ENCODE measurements at regions not wholly inside any gene's neighbourhood (a gene's known extent, or its start where the extent isn't known, plus 50 kb on each side); places are given as distances from the start of the nearest gene placed in this dataset.
"Not testable (repeated sequence)": the region's sequence is repeated elsewhere in the genome, so short reads cannot be mapped to it uniquely, and the experiment has no call there.

DNA sequence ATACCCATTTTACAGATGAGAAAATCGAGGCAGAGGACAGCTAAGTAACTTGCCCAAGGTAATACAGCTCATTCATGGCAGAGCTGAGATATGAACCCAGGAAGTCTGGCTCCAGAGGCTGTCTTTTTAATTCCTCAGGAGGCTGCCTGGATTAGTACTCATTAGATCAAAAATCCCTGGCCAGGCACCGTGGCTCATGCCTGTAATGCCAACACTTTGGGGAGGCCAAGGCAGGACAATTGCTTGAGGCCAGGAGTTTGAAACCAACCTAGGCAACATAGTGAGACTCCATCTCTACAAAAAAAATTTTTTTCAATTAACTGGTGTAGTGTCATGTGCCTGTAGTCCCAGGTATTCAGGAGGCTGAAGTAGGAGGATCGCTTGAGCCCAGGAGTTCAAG is 291.4 kb downstream of the GOLGA6L6 start:
- WGBS, 2 donors, result 42 to 58% methylated on average over 3 of the region's 3 CpGs
- not testable (repeated sequence) for ATAC-seq (ENCODE audit: low FRiP score)

GRCh38 chr15:20249677-20249970 is 292.0 kb downstream of the GOLGA6L6 start:
- H3K27ac ChIP-seq (ENCODE audit: low read depth in 1 of 2, low read length in 2 of 2); ATAC-seq (ENCODE audit: low FRiP score); H3K4me3 ChIP-seq (ENCODE audit: low read length in 2 of 2); H3K36me3 ChIP-seq (ENCODE audit: control insufficient read depth in 1 of 2, insufficient read depth in 2 of 2, low read length in 1 of 2); H3K27me3 ChIP-seq (ENCODE audit: control insufficient read depth in 1 of 2, insufficient read depth in 2 of 2, low read length in 1 of 2); H3K4me1 ChIP-seq (ENCODE audit: control insufficient read depth in 1 of 2, insufficient read depth in 2 of 2, low read length in 2 of 2); intact Hi-C loops (cut with DNase I); H3K9me3 ChIP-seq (ENCODE audit: control insufficient read depth, low read length); DNase-seq: not testable (repeated sequence)
- 63 to 87% methylated on average over 2 of the region's 2 CpGs for WGBS, 2 donors

More for the DNA sequence above, 291.4 kb downstream of the GOLGA6L6 start:
- H3K36me3 ChIP-seq (ENCODE audit: control insufficient read depth in 1 of 2, insufficient read depth in 2 of 2, low read length in 1 of 2); H3K4me1 ChIP-seq (ENCODE audit: control insufficient read depth in 1 of 2, insufficient read depth in 2 of 2, low read length in 2 of 2); H3K27me3 ChIP-seq (ENCODE audit: control insufficient read depth in 1 of 2, insufficient read depth in 2 of 2, low read length in 1 of 2); H3K9me3 ChIP-seq (ENCODE audit: control insufficient read depth, low read length); intact Hi-C loops (cut with DNase I); DNase-seq; H3K27ac ChIP-seq (ENCODE audit: low read depth in 1 of 2, low read length in 2 of 2); H3K4me3 ChIP-seq (ENCODE audit: low read length in 2 of 2): not testable (repeated sequence)

GRCh38 chr15:20248434-20248833 is 293.2 kb downstream of the GOLGA6L6 start:
- DNase-seq; H3K27ac ChIP-seq (ENCODE audit: low read depth in 1 of 2, low read length in 2 of 2); H3K27me3 ChIP-seq (ENCODE audit: control insufficient read depth in 1 of 2, insufficient read depth in 2 of 2, low read length in 1 of 2); H3K4me1 ChIP-seq (ENCODE audit: control insufficient read depth in 1 of 2, insufficient read depth in 2 of 2, low read length in 2 of 2); H3K4me3 ChIP-seq (ENCODE audit: low read length in 2 of 2); H3K9me3 ChIP-seq (ENCODE audit: control insufficient read depth, low read length); intact Hi-C loops (cut with DNase I); H3K36me3 ChIP-seq (ENCODE audit: control insufficient read depth in 1 of 2, insufficient read depth in 2 of 2, low read length in 1 of 2); ATAC-seq (ENCODE audit: low FRiP score): not testable (repeated sequence)
- 85 to 91% methylated on average over 4 of the region's 4 CpGs for WGBS, 2 donors

DNA sequence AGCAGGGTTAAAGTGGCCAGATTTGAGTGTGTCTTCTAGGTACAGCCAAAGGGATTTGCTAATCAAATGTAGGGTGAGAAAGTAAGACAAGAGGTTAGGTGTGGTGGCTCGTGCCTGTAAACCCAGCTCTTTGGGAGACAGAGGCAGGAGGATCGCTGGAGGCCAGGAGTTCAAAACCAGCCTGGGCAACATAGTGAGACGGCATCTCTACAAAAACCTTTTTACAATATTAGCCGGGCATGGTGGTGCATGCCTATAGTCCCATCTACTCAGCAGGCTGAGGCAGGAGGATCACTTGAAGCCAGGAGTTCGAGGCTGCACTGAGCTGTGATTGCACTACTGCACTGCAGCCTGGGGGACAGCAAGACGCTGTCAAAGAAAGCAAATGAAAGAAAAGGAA is 294.5 kb downstream of the GOLGA6L6 start:
- H3K36me3 ChIP-seq (ENCODE audit: control insufficient read depth in 1 of 2, insufficient read depth in 2 of 2, low read length in 1 of 2); H3K4me3 ChIP-seq (ENCODE audit: low read length in 2 of 2); H3K9me3 ChIP-seq (ENCODE audit: control insufficient read depth, low read length); H3K27me3 ChIP-seq (ENCODE audit: control insufficient read depth in 1 of 2, insufficient read depth in 2 of 2, low read length in 1 of 2); ATAC-seq (ENCODE audit: low FRiP score); intact Hi-C loops (cut with DNase I); DNase-seq; H3K27ac ChIP-seq (ENCODE audit: low read depth in 1 of 2, low read length in 2 of 2); H3K4me1 ChIP-seq (ENCODE audit: control insufficient read depth in 1 of 2, insufficient read depth in 2 of 2, low read length in 2 of 2): not testable (repeated sequence)
- WGBS, 2 donors, result 65 to 70% methylated on average over 6 of the region's 6 CpGs

DNA sequence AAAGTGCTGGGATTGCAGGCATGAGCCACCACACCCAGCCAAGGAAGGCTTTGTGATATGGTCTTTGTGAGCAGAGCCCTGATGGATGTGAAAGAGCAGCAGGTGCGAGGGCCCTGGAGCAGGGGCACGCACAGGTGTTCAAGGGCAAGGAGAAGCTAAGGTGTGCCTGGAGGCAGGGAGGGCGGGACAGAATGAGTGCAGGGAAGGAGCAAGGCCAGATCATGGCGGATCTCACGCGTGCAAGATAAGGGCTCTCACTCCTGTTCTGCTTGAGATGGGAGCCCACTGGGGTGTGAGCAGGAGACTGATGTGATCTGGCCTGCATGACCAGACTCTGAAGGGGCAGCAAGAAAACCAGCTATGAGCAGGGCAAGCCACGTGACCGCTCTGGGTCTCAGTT is 295.0 kb downstream of the GOLGA6L6 start:
- H3K27ac ChIP-seq (ENCODE audit: low read depth in 1 of 2, low read length in 2 of 2); intact Hi-C loops (cut with DNase I); H3K4me3 ChIP-seq (ENCODE audit: low read length in 2 of 2); H3K4me1 ChIP-seq (ENCODE audit: control insufficient read depth in 1 of 2, insufficient read depth in 2 of 2, low read length in 2 of 2); H3K36me3 ChIP-seq (ENCODE audit: control insufficient read depth in 1 of 2, insufficient read depth in 2 of 2, low read length in 1 of 2); H3K27me3 ChIP-seq (ENCODE audit: control insufficient read depth in 1 of 2, insufficient read depth in 2 of 2, low read length in 1 of 2); H3K9me3 ChIP-seq (ENCODE audit: control insufficient read depth, low read length); ATAC-seq (ENCODE audit: low FRiP score); DNase-seq: not testable (repeated sequence)
- 62 to 68% methylated on average over 8 of the region's 8 CpGs for WGBS, 2 donors

DNA sequence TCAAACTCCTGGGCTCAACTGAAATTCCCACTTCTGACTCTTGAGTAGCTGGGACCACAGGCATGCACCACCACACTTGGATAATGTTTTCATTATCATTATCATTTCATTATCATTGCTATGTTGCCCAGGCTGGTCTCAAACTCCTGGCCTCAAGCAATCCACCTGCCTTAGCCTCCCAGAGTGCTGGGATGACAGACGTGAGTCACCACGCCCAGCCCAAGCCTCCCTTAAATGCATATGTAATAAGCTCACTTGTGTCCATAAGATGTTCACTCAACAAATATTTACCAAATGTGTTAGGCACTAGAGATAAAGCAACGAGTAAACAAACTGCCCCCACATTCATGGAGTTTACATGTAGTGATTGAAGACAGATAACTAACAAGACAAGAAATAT is 295.7 kb downstream of the GOLGA6L6 start:
- H3K36me3 ChIP-seq (ENCODE audit: control insufficient read depth in 1 of 2, insufficient read depth in 2 of 2, low read length in 1 of 2), result not testable (repeated sequence)

GRCh38 chr15:20244792-20245191 is 296.8 kb downstream of the GOLGA6L6 start:
- H3K27ac ChIP-seq (ENCODE audit: low read depth in 1 of 2, low read length in 2 of 2); H3K4me1 ChIP-seq (ENCODE audit: control insufficient read depth in 1 of 2, insufficient read depth in 2 of 2, low read length in 2 of 2); ATAC-seq (ENCODE audit: low FRiP score); H3K9me3 ChIP-seq (ENCODE audit: control insufficient read depth, low read length); intact Hi-C loops (cut with DNase I); H3K4me3 ChIP-seq (ENCODE audit: low read length in 2 of 2); H3K27me3 ChIP-seq (ENCODE audit: control insufficient read depth in 1 of 2, insufficient read depth in 2 of 2, low read length in 1 of 2); H3K36me3 ChIP-seq (ENCODE audit: control insufficient read depth in 1 of 2, insufficient read depth in 2 of 2, low read length in 1 of 2); DNase-seq: not testable (repeated sequence)
- 81 to 83% methylated on average over 17 of the region's 17 CpGs for WGBS, 2 donors

More for the DNA sequence above, 295.7 kb downstream of the GOLGA6L6 start:
- H3K4me1 ChIP-seq (ENCODE audit: control insufficient read depth in 1 of 2, insufficient read depth in 2 of 2, low read length in 2 of 2); H3K27ac ChIP-seq (ENCODE audit: low read depth in 1 of 2, low read length in 2 of 2); ATAC-seq (ENCODE audit: low FRiP score); intact Hi-C loops (cut with DNase I); DNase-seq; H3K9me3 ChIP-seq (ENCODE audit: control insufficient read depth, low read length); H3K4me3 ChIP-seq (ENCODE audit: low read length in 2 of 2); H3K27me3 ChIP-seq (ENCODE audit: control insufficient read depth in 1 of 2, insufficient read depth in 2 of 2, low read length in 1 of 2): not testable (repeated sequence)
- WGBS, 2 donors, result 70 to 80% methylated on average over 3 of the region's 3 CpGs

DNA sequence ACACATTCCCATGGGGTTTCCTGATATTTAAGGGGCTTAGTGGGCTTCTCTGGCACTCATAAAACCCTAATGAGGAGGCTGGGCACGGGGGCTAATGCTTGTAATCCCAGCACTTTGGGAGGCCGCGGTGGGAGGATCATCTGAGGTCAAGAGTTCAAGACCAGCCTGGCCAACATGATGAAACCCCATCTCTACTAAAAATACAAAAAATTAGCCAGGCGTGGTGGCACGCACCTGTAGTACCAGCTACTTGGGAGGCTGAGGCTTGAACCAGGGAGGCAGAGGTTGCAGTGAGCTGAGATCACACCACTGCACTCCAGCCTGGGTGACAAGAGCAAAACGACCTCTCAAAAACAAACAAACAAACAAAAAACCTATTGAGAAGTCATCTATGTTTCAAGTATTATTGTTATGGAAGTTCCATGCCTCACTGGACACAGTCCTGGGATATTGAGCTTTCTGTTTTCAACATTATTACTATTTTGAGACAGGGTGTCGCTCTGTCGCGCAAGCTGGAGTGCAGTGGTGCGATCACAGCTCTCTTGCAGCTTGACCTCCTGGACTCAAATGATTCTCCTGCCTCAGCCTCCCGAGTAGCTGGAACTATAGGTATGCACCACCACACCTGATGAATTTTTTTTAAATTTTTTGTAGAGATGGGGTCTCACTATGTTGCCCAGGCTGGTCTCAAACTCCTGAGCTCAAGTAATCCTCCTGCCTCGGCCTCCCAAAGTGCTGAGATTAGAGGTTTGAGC is 297.9 kb downstream of the GOLGA6L6 start:
- H3K36me3 ChIP-seq (ENCODE audit: control insufficient read depth in 1 of 2, insufficient read depth in 2 of 2, low read length in 1 of 2); H3K9me3 ChIP-seq (ENCODE audit: control insufficient read depth, low read length); intact Hi-C loops (cut with DNase I); H3K4me3 ChIP-seq (ENCODE audit: low read length in 2 of 2); H3K27me3 ChIP-seq (ENCODE audit: control insufficient read depth in 1 of 2, insufficient read depth in 2 of 2, low read length in 1 of 2); H3K27ac ChIP-seq (ENCODE audit: low read depth in 1 of 2, low read length in 2 of 2); H3K4me1 ChIP-seq (ENCODE audit: control insufficient read depth in 1 of 2, insufficient read depth in 2 of 2, low read length in 2 of 2); DNase-seq; ATAC-seq (ENCODE audit: low FRiP score): not testable (repeated sequence)
- 64 to 69% methylated on average over 12 of the region's 12 CpGs for WGBS, 2 donors

GRCh38 chr15:20240366-20240917 is 301.2 kb downstream of the GOLGA6L6 start:
- ATAC-seq (ENCODE audit: low FRiP score); H3K4me1 ChIP-seq (ENCODE audit: control insufficient read depth in 1 of 2, insufficient read depth in 2 of 2, low read length in 2 of 2); H3K9me3 ChIP-seq (ENCODE audit: control insufficient read depth, low read length); intact Hi-C loops (cut with DNase I); H3K27me3 ChIP-seq (ENCODE audit: control insufficient read depth in 1 of 2, insufficient read depth in 2 of 2, low read length in 1 of 2); H3K36me3 ChIP-seq (ENCODE audit: control insufficient read depth in 1 of 2, insufficient read depth in 2 of 2, low read length in 1 of 2); DNase-seq; H3K4me3 ChIP-seq (ENCODE audit: low read length in 2 of 2); H3K27ac ChIP-seq (ENCODE audit: low read depth in 1 of 2, low read length in 2 of 2): not testable (repeated sequence)
- WGBS, 2 donors, result 80 to 81% methylated on average over 14 of the region's 14 CpGs

Measured in aorta (tissue), 5 donors.